ENCODE measurements at regions not wholly inside any gene's neighbourhood (a gene's known extent, or its start where the extent isn't known, plus 50 kb on each side); places are given as distances from the start of the nearest gene placed in this dataset.
"Not testable (repeated sequence)": the region's sequence is repeated elsewhere in the genome, so short reads cannot be mapped to it uniquely, and the experiment has no call there.

DNA sequence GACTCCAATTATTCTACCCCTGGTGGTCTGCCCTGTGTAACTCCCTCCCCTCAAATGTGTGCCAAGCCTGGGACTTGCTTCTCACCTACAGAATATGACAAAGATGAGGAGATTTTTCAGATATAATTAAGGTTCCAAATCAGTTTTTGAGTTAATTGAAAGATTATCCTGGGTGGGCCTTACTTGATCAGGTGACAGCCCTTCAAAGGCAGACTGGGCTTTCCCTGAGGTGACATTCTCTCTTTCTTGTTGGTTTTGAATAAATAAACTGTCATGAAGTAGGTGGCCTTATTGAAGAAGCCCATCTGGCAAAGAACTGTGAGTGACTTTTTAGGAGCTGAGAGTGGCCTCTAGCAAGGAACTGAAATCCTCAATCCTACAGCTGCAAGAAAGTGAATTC, 106.0 kb downstream of the BRMS1L start:
- intact Hi-C loops (cut with DNase I; ENCODE audit: low total_unique reads): no loop called here
- no peak for DNase-seq (ENCODE audit: low spot score in 2 of 2)

DNA sequence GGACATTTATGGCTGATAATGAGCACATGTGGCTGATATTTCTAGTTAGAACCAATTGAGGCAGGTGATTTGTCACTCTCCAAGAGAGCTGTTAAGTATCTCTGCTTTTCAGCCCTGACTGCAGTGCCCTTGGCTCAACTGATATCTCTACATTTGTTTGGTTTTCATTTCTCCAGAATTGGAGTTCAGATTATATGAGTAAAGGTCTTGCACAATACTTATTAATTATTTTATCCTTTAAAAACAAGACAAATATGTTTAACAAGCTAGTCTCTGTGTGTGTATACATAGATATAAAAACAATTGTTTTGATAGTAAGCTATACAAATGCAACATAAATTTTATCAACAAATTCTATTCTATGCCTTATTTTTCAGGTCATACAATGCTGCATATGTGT, 105.2 kb downstream of the BRMS1L start:
- intact Hi-C loops (cut with DNase I; ENCODE audit: low total_unique reads): no loop called here
- Histone ChIP-seq H3K4me1 (no peaks in the 10 kb centered on the region), H3K9me3 (no peaks in the 10 kb centered on the region), H3K27me3 (no peaks in the 10 kb centered on the region), H3K27ac (no peak overlapping the region), H3K36me3 (no peaks in the 10 kb centered on the region), H3K4me3 (no peak overlapping the region)
- TF ChIP-seq, protein P1, sequence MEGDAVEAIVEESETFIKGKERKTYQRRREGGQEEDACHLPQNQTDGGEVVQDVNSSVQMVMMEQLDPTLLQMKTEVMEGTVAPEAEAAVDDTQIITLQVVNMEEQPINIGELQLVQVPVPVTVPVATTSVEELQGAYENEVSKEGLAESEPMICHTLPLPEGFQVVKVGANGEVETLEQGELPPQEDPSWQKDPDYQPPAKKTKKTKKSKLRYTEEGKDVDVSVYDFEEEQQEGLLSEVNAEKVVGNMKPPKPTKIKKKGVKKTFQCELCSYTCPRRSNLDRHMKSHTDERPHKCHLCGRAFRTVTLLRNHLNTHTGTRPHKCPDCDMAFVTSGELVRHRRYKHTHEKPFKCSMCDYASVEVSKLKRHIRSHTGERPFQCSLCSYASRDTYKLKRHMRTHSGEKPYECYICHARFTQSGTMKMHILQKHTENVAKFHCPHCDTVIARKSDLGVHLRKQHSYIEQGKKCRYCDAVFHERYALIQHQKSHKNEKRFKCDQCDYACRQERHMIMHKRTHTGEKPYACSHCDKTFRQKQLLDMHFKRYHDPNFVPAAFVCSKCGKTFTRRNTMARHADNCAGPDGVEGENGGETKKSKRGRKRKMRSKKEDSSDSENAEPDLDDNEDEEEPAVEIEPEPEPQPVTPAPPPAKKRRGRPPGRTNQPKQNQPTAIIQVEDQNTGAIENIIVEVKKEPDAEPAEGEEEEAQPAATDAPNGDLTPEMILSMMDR (IDR thresholded peaks at IDR 0.05): no peak
- TF ChIP-seq POLR2AphosphoS5 (IDR thresholded peaks at IDR 0.05): no peak
- TF ChIP-seq POLR2A (IDR thresholded peaks at IDR 0.05): no peak
- no peak for DNase-seq (ENCODE audit: low spot score in 2 of 2)

More for the DNA sequence above, 106.0 kb downstream of the BRMS1L start:
- Histone ChIP-seq H3K4me1 (no peaks in the 10 kb centered on the region), H3K9me3 (no peaks in the 10 kb centered on the region), H3K4me3 (no peak overlapping the region), H3K36me3 (no peaks in the 10 kb centered on the region), H3K27me3 (no peaks in the 10 kb centered on the region), H3K27ac (no peak overlapping the region)
- TF ChIP-seq, protein P1 (IDR thresholded peaks at IDR 0.05): no peak
- TF ChIP-seq POLR2AphosphoS5 (IDR thresholded peaks at IDR 0.05) (no peak), POLR2A (IDR thresholded peaks at IDR 0.05) (no peak)

DNA sequence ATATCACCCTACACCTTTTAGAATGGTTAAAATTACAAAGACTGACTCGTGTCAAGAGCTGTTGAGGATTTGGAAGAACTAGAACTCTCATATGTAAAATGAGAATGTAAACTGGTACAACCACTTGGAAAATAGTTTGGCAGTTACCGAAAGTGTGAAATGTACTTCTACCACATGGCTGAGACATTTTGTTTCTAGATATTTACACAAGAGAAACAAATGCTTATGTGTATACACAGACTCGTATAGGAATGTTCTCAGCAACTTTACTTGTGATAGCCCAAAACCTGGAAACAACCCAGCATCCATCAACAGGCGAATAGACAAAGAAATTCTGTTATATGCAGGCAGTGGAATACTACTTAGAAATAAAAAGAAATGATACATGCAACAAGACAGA, 103.0 kb downstream of the BRMS1L start:
- DNase-seq (ENCODE audit: low spot score in 2 of 2): no peak
- H3K9me3 ChIP-seq: no peaks in the 10 kb centered on the region
- H3K4me3 ChIP-seq: no peak overlapping the region
- no peaks in the 10 kb centered on the region for H3K27me3 ChIP-seq
- no peaks in the 10 kb centered on the region for H3K4me1 ChIP-seq
- TF ChIP-seq, protein P1 (IDR thresholded peaks at IDR 0.05): no peak
- no peak for TF ChIP-seq POLR2A (IDR thresholded peaks at IDR 0.05)
- no peak for TF ChIP-seq POLR2AphosphoS5 (IDR thresholded peaks at IDR 0.05)
- H3K36me3 ChIP-seq: no peaks in the 10 kb centered on the region
- H3K27ac ChIP-seq: no peak overlapping the region
- intact Hi-C loops (cut with DNase I; ENCODE audit: low total_unique reads): no loop called here

- H3K27ac ChIP-seq: no peak overlapping the region
- H3K36me3 ChIP-seq: no peaks in the 10 kb centered on the region
- H3K27me3 ChIP-seq: no peaks in the 10 kb centered on the region
- H3K4me1 ChIP-seq: no peaks in the 10 kb centered on the region
- H3K4me3 ChIP-seq: no peak overlapping the region
- no peak for DNase-seq (ENCODE audit: low spot score in 2 of 2)
- H3K9me3 ChIP-seq: no peaks in the 10 kb centered on the region
- TF ChIP-seq POLR2A (IDR thresholded peaks at IDR 0.05): no peak
- no peak for TF ChIP-seq POLR2AphosphoS5 (IDR thresholded peaks at IDR 0.05)
- TF ChIP-seq, protein P1 (IDR thresholded peaks at IDR 0.05): no peak
- intact Hi-C loops (cut with DNase I; ENCODE audit: low total_unique reads): no loop called here
Measured at GRCh38 chr14:35927727-35928126, 101.6 kb downstream of the BRMS1L start.

- H3K9me3 ChIP-seq: no peaks in the 10 kb centered on the region
- no peaks in the 10 kb centered on the region for H3K36me3 ChIP-seq
- H3K27me3 ChIP-seq: no peaks in the 10 kb centered on the region
- no peaks in the 10 kb centered on the region for H3K4me1 ChIP-seq
- DNase-seq (ENCODE audit: low spot score in 2 of 2): no peak
- H3K27ac ChIP-seq: no peak overlapping the region
- intact Hi-C loops (cut with DNase I; ENCODE audit: low total_unique reads): no loop called here
- TF ChIP-seq POLR2AphosphoS5 (IDR thresholded peaks at IDR 0.05): no peak
- no peak for TF ChIP-seq POLR2A (IDR thresholded peaks at IDR 0.05)
- TF ChIP-seq, protein P1 (IDR thresholded peaks at IDR 0.05): no peak
- no peak overlapping the region for H3K4me3 ChIP-seq
Measured at GRCh38 chr14:35925319-35925718, 99.2 kb downstream of the BRMS1L start.

GRCh38 chr14:35922590-35922989, 96.5 kb downstream of the BRMS1L start:
- H3K27ac ChIP-seq; H3K36me3 ChIP-seq; H3K4me1 ChIP-seq; H3K4me3 ChIP-seq; intact Hi-C loops (cut with DNase I; ENCODE audit: low total_unique reads); H3K27me3 ChIP-seq; DNase-seq (ENCODE audit: low spot score in 2 of 2); H3K9me3 ChIP-seq: not testable (repeated sequence)

Measured in breast epithelium (tissue), 4 donors.